BLaER1 (cell line): ENCODE measurements at regions not wholly inside any gene's neighbourhood (a gene's known extent, or its start where the extent isn't known, plus 50 kb on each side); places are given as distances from the start of the nearest gene placed in this dataset.

Source experiments
- H3K27ac ChIP-seq: shearing (Covaris generic); formaldehyde crosslinking; 2 replicates; pipeline ENCODE4 v1.8.1; 2022
- H3K27me3 ChIP-seq: shearing (Covaris generic); formaldehyde crosslinking; 2 replicates; pipeline ENCODE4 v1.8.1; 2022
- H3K36me3 ChIP-seq: shearing (Covaris generic); formaldehyde crosslinking; 2 replicates; pipeline ENCODE4 v1.8.1; 2022
- H3K4me1 ChIP-seq: shearing (Covaris generic); formaldehyde crosslinking; 2 replicates; pipeline ENCODE4 v1.8.1; 2022
- H3K4me2 ChIP-seq: shearing (Covaris generic); formaldehyde crosslinking; 2 replicates; pipeline ENCODE4 v1.8.1; 2022
- H3K4me3 ChIP-seq: shearing (Covaris generic); formaldehyde crosslinking; 2 replicates; pipeline ENCODE4 v1.8.1; 2022
- H3K9ac ChIP-seq: shearing (Covaris generic); formaldehyde crosslinking; 2 replicates; pipeline ENCODE4 v1.8.1; 2022
- H3K9me3 ChIP-seq: shearing (Covaris generic); formaldehyde crosslinking; 2 replicates; pipeline ENCODE4 v1.8.1; 2022
- H4K20me1 ChIP-seq: shearing (Covaris generic); formaldehyde crosslinking; 2 replicates; pipeline ENCODE4 v1.8.1; 2022
- Cebpa-rat ChIP-seq: shearing (Covaris generic); IDR thresholded peaks from 2 replicates; pipeline ENCODE4 v1.8.1; 2022

DNA sequence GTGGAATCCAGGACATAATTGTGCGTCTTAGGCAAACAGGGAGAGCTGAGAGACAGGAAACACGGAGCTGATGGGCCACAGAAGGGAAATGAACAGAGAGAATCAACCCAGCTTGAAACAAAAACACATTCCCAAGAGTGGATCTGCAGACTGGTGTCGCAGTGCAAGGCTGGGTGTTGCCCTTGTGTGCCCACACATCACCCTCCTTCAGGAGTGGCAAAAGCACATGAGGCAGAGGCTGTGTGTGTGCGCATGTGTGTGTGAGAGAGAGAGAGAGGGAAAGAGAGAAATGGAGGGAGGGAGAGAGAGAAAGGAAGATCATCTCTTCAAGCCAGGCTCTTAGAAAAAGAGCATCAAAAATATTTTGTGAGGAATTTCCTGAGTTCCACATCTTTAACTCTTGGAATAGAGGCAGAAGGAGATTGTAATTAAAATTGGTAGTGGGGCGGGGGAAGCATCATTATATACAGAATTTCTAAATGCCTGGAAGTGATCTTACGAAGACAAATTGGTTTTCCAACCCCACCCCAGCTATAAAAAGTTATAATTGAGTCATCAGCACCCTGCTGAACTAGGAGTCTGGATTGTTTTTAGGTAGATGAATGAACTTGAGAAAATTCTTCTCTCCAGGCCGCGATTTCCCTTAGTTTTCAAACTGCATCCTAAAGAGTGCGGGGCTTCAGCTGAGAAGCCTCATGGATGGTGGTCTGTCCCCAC lies 480.7 kb downstream of the NPHP4 start:
- Histone ChIP-seq H4K20me1 (no peaks in the 10 kb centered on the region), H3K9me3 (no peaks in the 10 kb centered on the region), H3K4me2 (no peak overlapping the region), H3K27ac (no peak overlapping the region), H3K4me3 (no peak overlapping the region), H3K9ac (no peak overlapping the region), H3K4me1 (peaks cover 28% of the 10 kb centered on the region), H3K36me3 (no peaks in the 10 kb centered on the region), H3K27me3 (no peaks in the 10 kb centered on the region; the same call in 1 of the 2 replicates)
- TF ChIP-seq Cebpa-rat: no peak

DNA sequence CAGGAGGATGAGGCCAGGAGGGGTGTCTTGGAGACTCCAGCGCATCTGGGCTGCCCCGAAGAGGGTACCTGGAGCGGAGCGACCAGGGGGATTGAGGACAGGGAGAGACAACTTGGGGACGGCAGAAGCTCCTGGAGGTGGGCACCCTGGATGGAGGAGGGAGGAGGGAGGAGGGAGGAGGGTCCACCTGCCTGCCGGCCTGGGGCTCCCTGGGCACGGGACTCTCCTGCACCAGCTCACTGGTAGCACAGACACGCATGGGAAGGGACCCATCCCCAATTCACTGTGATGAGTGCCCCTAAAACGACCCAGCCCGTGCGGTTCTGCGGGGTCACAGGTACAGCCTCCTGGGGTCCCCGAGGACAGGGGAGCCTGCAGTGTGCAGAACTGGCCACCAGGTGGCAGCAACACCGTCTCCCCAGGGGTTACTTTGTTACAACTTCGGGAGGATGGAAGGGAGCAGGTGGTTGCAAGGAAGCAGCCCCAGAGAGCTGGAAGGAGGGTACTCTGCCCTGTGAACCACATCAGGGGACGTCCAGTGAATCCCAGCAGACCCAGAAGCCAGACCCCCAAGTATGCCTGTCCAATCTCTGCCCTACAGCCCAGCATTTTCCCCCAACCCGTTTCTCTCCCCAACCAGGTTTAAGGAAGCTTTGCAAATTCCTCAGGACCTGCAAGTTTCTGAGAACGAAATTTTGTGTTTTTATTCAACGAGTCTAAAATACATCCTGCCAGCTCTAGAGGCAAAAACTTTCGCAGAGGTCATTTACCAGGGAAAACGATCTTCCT lies 482.4 kb downstream of the NPHP4 start:
- Histone ChIP-seq H3K27me3 (no peaks in the 10 kb centered on the region; the same call in 1 of the 2 replicates), H3K4me1 (peaks cover 35% of the 10 kb centered on the region), H4K20me1 (no peaks in the 10 kb centered on the region), H3K4me3 (no peak overlapping the region), H3K9me3 (no peaks in the 10 kb centered on the region), H3K27ac (no peak overlapping the region), H3K4me2 (peak overlapping the region; percentile 37), H3K9ac (no peak overlapping the region), H3K36me3 (no peaks in the 10 kb centered on the region)
- TF ChIP-seq Cebpa-rat: no peak

DNA sequence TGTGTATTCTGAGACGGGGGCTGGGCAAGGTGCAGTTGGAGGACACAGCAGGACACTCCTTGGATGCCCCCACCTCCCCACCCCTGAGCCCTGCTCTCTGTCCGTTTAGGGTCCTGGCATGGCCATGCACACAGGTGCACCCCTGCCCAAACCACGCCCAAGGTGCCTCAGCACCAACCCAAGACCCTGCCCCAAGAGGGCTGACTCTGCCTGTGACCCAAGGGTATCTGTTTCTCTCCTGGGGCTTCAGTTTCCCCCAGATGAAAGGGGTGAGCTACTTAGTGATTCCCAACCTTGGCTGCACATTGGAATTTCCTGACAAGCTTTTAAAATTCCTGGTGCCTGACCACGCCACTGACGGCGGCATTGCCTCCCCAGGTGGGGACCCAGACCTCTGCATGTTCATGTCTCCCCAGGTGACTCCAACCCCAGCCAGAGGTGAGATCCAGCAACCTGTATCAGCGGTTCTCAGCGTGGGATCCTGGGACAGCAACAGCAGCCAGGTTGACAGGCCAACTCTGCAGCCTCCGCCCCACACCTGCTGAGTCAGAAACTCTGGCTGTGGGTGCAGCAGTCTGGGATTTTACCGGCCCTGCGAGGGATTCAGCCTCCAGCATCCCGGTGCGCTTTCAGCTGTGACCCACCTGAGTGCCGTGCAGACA lies 483.4 kb downstream of the NPHP4 start:
- no peaks in the 10 kb centered on the region for H3K9me3 ChIP-seq
- H3K27me3 ChIP-seq: no peaks in the 10 kb centered on the region; the same call in 1 of the 2 replicates
- no peak overlapping the region for H3K4me3 ChIP-seq
- H3K4me1 ChIP-seq: peaks cover 39% of the 10 kb centered on the region
- 0 out of 2 replicates have a peak, but pooled peaks cover 1% of the 10 kb centered on the region for H4K20me1 ChIP-seq
- H3K36me3 ChIP-seq: no peaks in the 10 kb centered on the region
- no peak overlapping the region for H3K9ac ChIP-seq
- no peak for TF ChIP-seq Cebpa-rat
- no peak overlapping the region for H3K4me2 ChIP-seq
- H3K27ac ChIP-seq: no peak overlapping the region

DNA sequence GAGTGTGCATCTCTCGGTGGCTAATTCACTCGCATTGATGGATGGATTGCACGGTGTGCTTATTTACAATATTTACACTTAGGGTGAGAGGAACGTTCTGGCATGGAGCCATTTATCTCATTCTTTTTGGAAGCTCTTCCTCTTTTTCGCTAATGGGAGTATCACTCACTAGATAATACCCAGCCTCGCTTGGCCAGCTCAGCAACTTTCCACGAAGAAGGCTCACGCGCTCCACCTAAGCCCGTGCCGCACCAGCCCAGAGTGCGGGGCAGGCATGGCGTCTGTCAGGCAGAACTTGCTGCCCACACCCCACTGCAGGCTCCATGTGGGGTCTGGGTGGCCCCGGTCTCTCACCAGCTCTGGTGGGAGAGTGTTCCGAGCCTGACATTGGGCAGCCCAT lies 484.9 kb downstream of the NPHP4 start:
- H4K20me1 ChIP-seq: 0 out of 2 replicates have a peak, but pooled peaks cover 6% of the 10 kb centered on the region
- no peak overlapping the region for H3K4me2 ChIP-seq

DNA sequence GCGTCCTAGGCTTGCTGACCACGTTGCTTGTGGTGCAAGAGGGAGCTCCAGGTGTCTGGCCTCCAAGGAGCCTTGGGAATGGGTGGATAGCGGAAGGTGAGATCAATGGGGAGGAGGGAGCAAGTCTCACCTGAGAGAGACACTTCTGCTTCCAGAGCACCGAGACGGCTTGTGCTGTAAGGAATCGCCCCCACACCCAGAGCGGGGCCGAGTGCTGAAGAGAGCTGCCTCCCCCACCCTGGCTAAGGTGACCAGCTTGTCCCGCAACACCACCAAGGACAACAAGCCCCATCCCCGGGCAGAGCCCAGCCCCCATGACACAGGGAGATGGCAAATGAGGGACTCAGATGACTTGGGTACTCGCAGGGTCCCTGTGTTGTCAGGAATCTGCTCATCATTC lies 485.6 kb downstream of the NPHP4 start:
- H3K9ac ChIP-seq: no peak overlapping the region
- H3K27ac ChIP-seq: no peak overlapping the region
- no peak overlapping the region for H3K4me3 ChIP-seq
- H4K20me1 ChIP-seq: 0 out of 2 replicates have a peak, but pooled peaks cover 6% of the 10 kb centered on the region
- no peaks in the 10 kb centered on the region for H3K27me3 ChIP-seq
- no peaks in the 10 kb centered on the region for H3K9me3 ChIP-seq
- H3K4me1 ChIP-seq: peaks cover 52% of the 10 kb centered on the region
- no peaks in the 10 kb centered on the region for H3K36me3 ChIP-seq
- no peak overlapping the region for H3K4me2 ChIP-seq
- TF ChIP-seq Cebpa-rat: no peak

More for the DNA sequence above, 484.9 kb downstream of the NPHP4 start:
- no peak for TF ChIP-seq Cebpa-rat
- Histone ChIP-seq H3K9me3 (no peaks in the 10 kb centered on the region), H3K36me3 (no peaks in the 10 kb centered on the region), H3K9ac (no peak overlapping the region), H3K4me3 (no peak overlapping the region), H3K27me3 (no peaks in the 10 kb centered on the region; the same call in 1 of the 2 replicates), H3K27ac (no peak overlapping the region), H3K4me1 (peaks cover 52% of the 10 kb centered on the region)

DNA sequence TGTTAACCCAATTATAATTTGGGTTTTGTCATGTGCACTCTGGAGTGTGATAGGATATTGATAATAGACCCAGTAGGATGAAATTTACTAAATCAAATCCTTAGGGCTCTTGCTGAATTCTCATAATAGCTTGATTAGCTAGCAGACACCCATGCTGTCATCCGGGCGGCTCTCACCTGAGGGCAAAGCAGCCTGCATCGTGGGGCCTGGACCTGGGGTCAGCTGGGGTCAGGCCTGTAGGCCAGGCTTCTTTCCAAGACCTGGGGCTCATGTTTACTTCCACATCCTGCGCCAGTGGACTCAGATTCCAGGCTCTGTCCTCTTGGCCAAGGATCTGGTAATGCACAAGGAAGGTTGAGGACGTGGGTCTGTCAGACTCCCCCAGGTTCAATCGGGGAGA lies 486.3 kb downstream of the NPHP4 start:
- no peaks in the 10 kb centered on the region for H3K9me3 ChIP-seq
- no peak overlapping the region for H3K4me2 ChIP-seq
- no peak overlapping the region for H3K27ac ChIP-seq
- no peak overlapping the region for H3K4me3 ChIP-seq
- H3K4me1 ChIP-seq: peaks cover 48% of the 10 kb centered on the region
- H3K36me3 ChIP-seq: no peaks in the 10 kb centered on the region
- no peak overlapping the region for H3K9ac ChIP-seq
- 0 out of 2 replicates have a peak, but pooled peaks cover 6% of the 10 kb centered on the region for H4K20me1 ChIP-seq
- no peak for TF ChIP-seq Cebpa-rat
- H3K27me3 ChIP-seq: no peaks in the 10 kb centered on the region

DNA sequence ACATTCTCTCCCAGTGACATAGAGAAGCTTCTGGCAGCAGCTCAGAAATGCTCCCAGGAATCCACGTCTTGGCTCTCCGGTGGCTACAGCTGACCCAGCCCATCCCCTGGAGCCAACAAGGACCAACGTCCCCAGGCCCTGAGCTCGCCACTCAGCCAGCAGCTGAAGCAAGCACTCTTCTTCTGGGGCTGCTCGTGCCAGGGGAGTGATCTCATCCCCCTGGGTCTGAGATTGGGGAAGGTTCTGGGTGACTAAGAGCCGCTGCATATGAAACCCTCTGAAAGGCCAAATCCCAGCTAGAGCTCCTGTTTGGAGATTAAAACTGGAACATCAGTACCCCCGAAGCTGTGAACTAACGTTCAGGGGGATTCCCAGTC lies 487.9 kb downstream of the NPHP4 start:
- Histone ChIP-seq H3K9ac (no peak overlapping the region), H3K4me2 (peak overlapping the region; percentile 80), H4K20me1 (0 out of 2 replicates have a peak, but pooled peaks cover 6% of the 10 kb centered on the region), H3K4me3 (no peak overlapping the region), H3K4me1 (peaks cover 39% of the 10 kb centered on the region), H3K27ac (no peak overlapping the region), H3K9me3 (no peaks in the 10 kb centered on the region), H3K36me3 (no peaks in the 10 kb centered on the region), H3K27me3 (no peaks in the 10 kb centered on the region)
- no peak for TF ChIP-seq Cebpa-rat

DNA sequence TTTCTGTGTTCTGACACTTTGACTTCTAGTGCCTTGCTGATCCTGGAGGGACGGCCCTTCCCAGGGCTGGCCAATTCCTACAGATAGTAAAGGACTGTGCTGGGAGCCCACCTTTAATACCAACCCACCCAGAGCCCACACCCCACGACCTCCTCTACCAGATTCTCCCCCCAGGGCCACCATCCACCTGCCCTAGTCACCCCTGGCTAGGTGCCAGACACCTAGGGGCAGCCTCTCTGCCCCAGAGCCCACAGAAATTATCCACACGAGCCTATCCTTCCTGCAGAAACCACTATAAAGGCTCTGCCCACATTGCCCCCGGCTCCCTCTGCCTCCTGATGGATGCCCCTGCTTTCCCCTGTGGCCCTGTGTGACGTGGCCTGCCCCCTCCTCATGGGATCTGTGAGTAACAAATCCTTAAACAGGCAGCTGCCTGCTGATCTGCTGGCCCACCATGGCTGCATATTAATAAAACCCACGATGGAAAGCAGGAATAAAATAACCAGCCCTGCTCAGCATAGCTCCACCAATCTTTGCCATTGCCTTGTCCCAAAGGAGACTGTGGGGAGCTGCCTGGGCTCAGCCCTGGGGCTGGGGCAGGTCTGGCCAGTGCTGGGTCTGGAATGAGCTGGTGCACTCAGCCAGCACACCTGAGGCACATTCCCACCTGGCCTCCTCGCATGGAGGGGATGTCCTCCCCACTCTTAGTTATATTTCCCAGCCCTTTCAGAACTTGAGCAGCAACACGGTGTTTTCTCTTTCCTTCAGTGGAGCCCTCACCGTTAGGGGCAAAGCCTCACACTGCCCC lies 488.5 kb downstream of the NPHP4 start:
- TF ChIP-seq Cebpa-rat: no peak
- Histone ChIP-seq H4K20me1 (0 out of 2 replicates have a peak, but pooled peaks cover 6% of the 10 kb centered on the region), H3K9ac (no peak overlapping the region; the same call in 1 of the 2 replicates), H3K4me2 (peak overlapping the region; percentile 80), H3K27me3 (no peaks in the 10 kb centered on the region), H3K9me3 (no peaks in the 10 kb centered on the region), H3K27ac (no peak overlapping the region), H3K4me1 (peaks cover 36% of the 10 kb centered on the region), H3K36me3 (no peaks in the 10 kb centered on the region), H3K4me3 (no peak overlapping the region)
